ENCODE measurements at regions not wholly inside any gene's neighbourhood (a gene's known extent, or its start where the extent isn't known, plus 50 kb on each side); places are given as distances from the start of the nearest gene placed in this dataset.

GRCh38 chr5:96506376-96506775 is 73.3 kb upstream of the PCSK1 start:
- H3K9me3 ChIP-seq (ENCODE audit: low read depth) = no peaks in the 10 kb centered on the region
- no peaks in the 10 kb centered on the region for H3K27me3 ChIP-seq
- no peak overlapping the region for H3K4me2 ChIP-seq
- no peaks in the 10 kb centered on the region for H4K20me1 ChIP-seq (ENCODE audit: insufficient read depth, poor library complexity, severe bottlenecking)
- WGBS (ENCODE audit: low lambda C conversion rate, missing lambda C conversion rate) = 46% methylated on average over 1 of the region's 1 CpG
- no peaks in the 10 kb centered on the region for H3K79me2 ChIP-seq
- no peak overlapping the region for H2AFZ ChIP-seq
- peaks cover 6% of the 10 kb centered on the region for H3K4me1 ChIP-seq (ENCODE audit: insufficient read depth)
- TF ChIP-seq CTCF (IDR thresholded peaks at IDR 0.05; ENCODE audit: poor library complexity) (no peak), EZH2 (IDR thresholded peaks at IDR 0.05; ENCODE audit: borderline replicate concordance) (no peak), EZH2phosphoT487 (IDR thresholded peaks at IDR 0.05; ENCODE audit: low read depth, severe bottlenecking, unreplicated experiment) (no peak)
- no peaks in the 10 kb centered on the region for H3K36me3 ChIP-seq (replicated peaks; ENCODE audit: insufficient read depth, low read depth)
- H3K4me3 ChIP-seq = no peak overlapping the region
- no peak overlapping the region for H3K27ac ChIP-seq
- DNase-seq (ENCODE audit: low spot score) = no peak
- no peaks in the 10 kb centered on the region for H3K9me2 ChIP-seq (replicated peaks; ENCODE audit: insufficient read depth)

GRCh38 chr5:96506866-96507527 is 73.9 kb upstream of the PCSK1 start:
- Histone ChIP-seq H3K4me3 (no peak overlapping the region), H4K20me1 (ENCODE audit: insufficient read depth, poor library complexity, severe bottlenecking) (no peaks in the 10 kb centered on the region), H3K27ac (no peak overlapping the region), H3K9me3 (ENCODE audit: low read depth) (no peaks in the 10 kb centered on the region), H3K27me3 (no peaks in the 10 kb centered on the region), H3K79me2 (no peaks in the 10 kb centered on the region), H3K4me1 (ENCODE audit: insufficient read depth) (peaks cover 6% of the 10 kb centered on the region), H2AFZ (no peak overlapping the region), H3K9me2 (replicated peaks; ENCODE audit: insufficient read depth) (no peaks in the 10 kb centered on the region), H3K36me3 (replicated peaks; ENCODE audit: insufficient read depth, low read depth) (no peaks in the 10 kb centered on the region), H3K4me2 (no peak overlapping the region)
- DNase-seq (ENCODE audit: low spot score) = no peak
- WGBS (ENCODE audit: low lambda C conversion rate, missing lambda C conversion rate) = 66% methylated on average over 7 of the region's 7 CpGs
- TF ChIP-seq CTCF (IDR thresholded peaks at IDR 0.05; ENCODE audit: poor library complexity) (no peak), EZH2 (IDR thresholded peaks at IDR 0.05; ENCODE audit: borderline replicate concordance) (no peak), EZH2phosphoT487 (IDR thresholded peaks at IDR 0.05; ENCODE audit: low read depth, severe bottlenecking, unreplicated experiment) (no peak)

GRCh38 chr5:96509316-96509715 is 76.3 kb upstream of the PCSK1 start:
- H3K4me2 ChIP-seq = peak overlapping the region; percentile 28
- WGBS (ENCODE audit: low lambda C conversion rate, missing lambda C conversion rate) = 0% methylated on average over 1 of the region's 1 CpG
- H3K79me2 ChIP-seq = no peaks in the 10 kb centered on the region
- peak overlapping the region; percentile 28 for H3K27ac ChIP-seq
- no peak overlapping the region for H3K4me3 ChIP-seq
- no peak overlapping the region for H2AFZ ChIP-seq
- peaks cover 6% of the 10 kb centered on the region for H3K4me1 ChIP-seq (ENCODE audit: insufficient read depth)
- TF ChIP-seq EZH2phosphoT487 (IDR thresholded peaks at IDR 0.05; ENCODE audit: low read depth, severe bottlenecking, unreplicated experiment) (no peak), EZH2 (IDR thresholded peaks at IDR 0.05; ENCODE audit: borderline replicate concordance) (no peak), CTCF (IDR thresholded peaks at IDR 0.05; ENCODE audit: poor library complexity) (no peak)
- H4K20me1 ChIP-seq (ENCODE audit: insufficient read depth, poor library complexity, severe bottlenecking) = no peaks in the 10 kb centered on the region
- H3K27me3 ChIP-seq = no peaks in the 10 kb centered on the region
- H3K9me2 ChIP-seq (replicated peaks; ENCODE audit: insufficient read depth) = no peaks in the 10 kb centered on the region
- DNase-seq (ENCODE audit: low spot score) = no peak
- no peaks in the 10 kb centered on the region for H3K9me3 ChIP-seq (ENCODE audit: low read depth)
- no peaks in the 10 kb centered on the region for H3K36me3 ChIP-seq (replicated peaks; ENCODE audit: insufficient read depth, low read depth)
